LNCAP (cell line): ENCODE measurements at regions not wholly inside any gene's neighbourhood (a gene's known extent, or its start where the extent isn't known, plus 50 kb on each side); places are given as distances from the start of the nearest gene placed in this dataset.

Experiments used
- CTCF ChIP-seq: fragments of 450-650 bp; IDR thresholded peaks from 2 replicates; pipeline ENCODE4 v1.5.1; 2017; ENCODE audit warnings: mild to moderate bottlenecking

- no peak for TF ChIP-seq CTCF
Measured at GRCh38 chr16:9316615-9317014, 225.2 kb downstream of the HAPSTR1 start.

GRCh38 chr16:9318764-9319163 is 227.3 kb downstream of the HAPSTR1 start:
- no peak for TF ChIP-seq CTCF

GRCh38 chr16:9322769-9323168 is 231.3 kb downstream of the HAPSTR1 start:
- TF ChIP-seq CTCF: no peak

- no peak for TF ChIP-seq CTCF
Measured at GRCh38 chr16:9323170-9323569, 231.7 kb downstream of the HAPSTR1 start.

- TF ChIP-seq CTCF: no peak
Measured at GRCh38 chr16:9327253-9327652, 235.8 kb downstream of the HAPSTR1 start.

- TF ChIP-seq CTCF: no peak
Measured at GRCh38 chr16:9328411-9328810, 237.0 kb downstream of the HAPSTR1 start.

- TF ChIP-seq CTCF: no peak
Measured at GRCh38 chr16:9330095-9330494, 238.7 kb downstream of the HAPSTR1 start.

- TF ChIP-seq CTCF: no peak
Measured at GRCh38 chr16:9331503-9331902, 240.1 kb downstream of the HAPSTR1 start.
